ENCODE measurements at regions not wholly inside any gene's neighbourhood (a gene's known extent, or its start where the extent isn't known, plus 50 kb on each side); places are given as distances from the start of the nearest gene placed in this dataset. TPM values are rescaled to one million over a fixed set of nuclear protein-coding genes. Genes with fewer than 3 reads are reported as not detected.

GRCh38 chr11:24422376-24422775 is 74.5 kb upstream of the LUZP2 start:
- TF ChIP-seq CTCF (IDR thresholded peaks at IDR 0.05; ENCODE audit: insufficient read depth, low read depth, low read length) = no peak
- DNase-seq (ENCODE audit: low read depth) = no peak
- H3K4me3 ChIP-seq (ENCODE audit: low read depth, low read length) = no peak overlapping the region

- TF ChIP-seq CTCF (IDR thresholded peaks at IDR 0.05; ENCODE audit: insufficient read depth, low read depth, low read length) = no peak
- no peak overlapping the region for H3K4me3 ChIP-seq (ENCODE audit: low read depth, low read length)
- DNase-seq (ENCODE audit: low read depth) = no peak
These were observed 59.7 kb upstream of the LUZP2 start for GRCh38 chr11:24437123-24437522.

Small RNA genes in the stretch of these regions (small RNA-seq; reads per million reads assigned to genes)
- gene AC100767.1 (not detected), gene MIR8054 (not detected), gene RNU6-783P (not detected)
